Gastroesophageal sphincter (tissue), 3 donors: ENCODE measurements at regions not wholly inside any gene's neighbourhood (a gene's known extent, or its start where the extent isn't known, plus 50 kb on each side); places are given as distances from the start of the nearest gene placed in this dataset.

Experiments
- POLR2A ChIP-seq, 2 donors: fragments of 450-650 bp; IDR thresholded peaks; one replicate each; pipeline ENCODE4 v1.6.1; 2017; ENCODE audit warnings: antibody characterized with exemption in 2 of 2, mild to moderate bottlenecking in 2 of 2, moderate library complexity in 1 of 2
- TF ChIP-seq, protein P1 (sequence below), 4 experiments: fragments of 200-600 bp in 2 of 4; fragments of 450-650 bp in 2 of 4; sonication (generic) in 1 of 4; IDR thresholded peaks; one replicate each; pipeline ENCODE4 v1.5.1; 2017 to 2019; ENCODE audit warnings: antibody characterized with exemption in 4 of 4, mild to moderate bottlenecking in 2 of 4, moderate library complexity in 2 of 4

- TF ChIP-seq, protein P1, sequence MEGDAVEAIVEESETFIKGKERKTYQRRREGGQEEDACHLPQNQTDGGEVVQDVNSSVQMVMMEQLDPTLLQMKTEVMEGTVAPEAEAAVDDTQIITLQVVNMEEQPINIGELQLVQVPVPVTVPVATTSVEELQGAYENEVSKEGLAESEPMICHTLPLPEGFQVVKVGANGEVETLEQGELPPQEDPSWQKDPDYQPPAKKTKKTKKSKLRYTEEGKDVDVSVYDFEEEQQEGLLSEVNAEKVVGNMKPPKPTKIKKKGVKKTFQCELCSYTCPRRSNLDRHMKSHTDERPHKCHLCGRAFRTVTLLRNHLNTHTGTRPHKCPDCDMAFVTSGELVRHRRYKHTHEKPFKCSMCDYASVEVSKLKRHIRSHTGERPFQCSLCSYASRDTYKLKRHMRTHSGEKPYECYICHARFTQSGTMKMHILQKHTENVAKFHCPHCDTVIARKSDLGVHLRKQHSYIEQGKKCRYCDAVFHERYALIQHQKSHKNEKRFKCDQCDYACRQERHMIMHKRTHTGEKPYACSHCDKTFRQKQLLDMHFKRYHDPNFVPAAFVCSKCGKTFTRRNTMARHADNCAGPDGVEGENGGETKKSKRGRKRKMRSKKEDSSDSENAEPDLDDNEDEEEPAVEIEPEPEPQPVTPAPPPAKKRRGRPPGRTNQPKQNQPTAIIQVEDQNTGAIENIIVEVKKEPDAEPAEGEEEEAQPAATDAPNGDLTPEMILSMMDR (IDR thresholded peaks at IDR 0.05): no peak
- no peak for TF ChIP-seq POLR2A (IDR thresholded peaks at IDR 0.05)
Observed at GRCh38 chr5:60510049-60510448, 189.9 kb downstream of the DEPDC1B start.
